ENCODE measurements at regions not wholly inside any gene's neighbourhood (a gene's known extent, or its start where the extent isn't known, plus 50 kb on each side); places are given as distances from the start of the nearest gene placed in this dataset.

GRCh38 chr9:103364753-103365152 is 369.6 kb downstream of the CYLC2 start:
- TF ChIP-seq POLR2A (IDR thresholded peaks at IDR 0.05; ENCODE audit: low read depth, low read length) (no peak), POLR2AphosphoS5 (IDR thresholded peaks at IDR 0.05; ENCODE audit: low read depth, low read length) (no peak)
